ENCODE measurements at regions not wholly inside any gene's neighbourhood (a gene's known extent, or its start where the extent isn't known, plus 50 kb on each side); places are given as distances from the start of the nearest gene placed in this dataset.
"Not testable (repeated sequence)": the region's sequence is repeated elsewhere in the genome, so short reads cannot be mapped to it uniquely, and the experiment has no call there.

- no peak for DNase-seq (ENCODE audit: low spot score)
- intact Hi-C loops (cut with DNase I): no loop called here
Observed at GRCh38 chr4:57777876-57778275, 667.7 kb upstream of the IGFBP7 start.

GRCh38 chr4:57774681-57775080 is 664.5 kb upstream of the IGFBP7 start:
- intact Hi-C loops (cut with DNase I): no loop called here
- DNase-seq (ENCODE audit: low spot score): no peak

GRCh38 chr4:57774171-57774570 is 664.0 kb upstream of the IGFBP7 start:
- intact Hi-C loops (cut with DNase I): no loop called here

GRCh38 chr4:57766341-57766740 is 656.2 kb upstream of the IGFBP7 start:
- DNase-seq (ENCODE audit: low spot score): no peak
- intact Hi-C loops (cut with DNase I): no loop called here

More at GRCh38 chr4:57774171-57774570, 664.0 kb upstream of the IGFBP7 start:
- DNase-seq (ENCODE audit: low spot score): no peak

- DNase-seq (ENCODE audit: low spot score): no peak
- intact Hi-C loops (cut with DNase I): no loop called here
Observed at GRCh38 chr4:57764856-57765255, 654.7 kb upstream of the IGFBP7 start.

GRCh38 chr4:57763070-57763469 is 652.9 kb upstream of the IGFBP7 start:
- intact Hi-C loops (cut with DNase I): no loop called here
- no peak for DNase-seq (ENCODE audit: low spot score)

GRCh38 chr4:57740625-57741190 is 630.5 kb upstream of the IGFBP7 start:
- DNase-seq (ENCODE audit: low spot score): no peak
- intact Hi-C loops (cut with DNase I): no loop called here

- DNase-seq (ENCODE audit: low spot score): no peak
- intact Hi-C loops (cut with DNase I): loop anchor here (10.0 kb wide), 1 partner anchor 138 kb away; no protein-coding TSS in a partner anchor
Observed at GRCh38 chr4:57736781-57737180, 626.6 kb upstream of the IGFBP7 start.

GRCh38 chr4:57734104-57734670 is 624.0 kb upstream of the IGFBP7 start:
- DNase-seq (ENCODE audit: low spot score): no peak
- intact Hi-C loops (cut with DNase I): loop anchor here (10.0 kb wide), 1 partner anchor 141 kb away; no protein-coding TSS in a partner anchor

- intact Hi-C loops (cut with DNase I): loop anchor here (10.0 kb wide), 1 partner anchor 145 kb away; no protein-coding TSS in a partner anchor
- not testable (repeated sequence) for DNase-seq (ENCODE audit: low spot score)
Observed at GRCh38 chr4:57729775-57730570, 619.8 kb upstream of the IGFBP7 start.

- no peak for DNase-seq (ENCODE audit: low spot score)
- intact Hi-C loops (cut with DNase I): no loop called here
Observed at GRCh38 chr4:57726154-57726553, 616.0 kb upstream of the IGFBP7 start.

- intact Hi-C loops (cut with DNase I): no loop called here
- DNase-seq (ENCODE audit: low spot score): no peak
Observed at GRCh38 chr4:57719456-57719855, 609.3 kb upstream of the IGFBP7 start.

- intact Hi-C loops (cut with DNase I); DNase-seq (ENCODE audit: low spot score): not testable (repeated sequence)
Observed at GRCh38 chr4:57714313-57714712, 604.1 kb upstream of the IGFBP7 start.

GRCh38 chr4:57710053-57710452 is 599.9 kb upstream of the IGFBP7 start:
- intact Hi-C loops (cut with DNase I): no loop called here
- no peak for DNase-seq (ENCODE audit: low spot score)

- intact Hi-C loops (cut with DNase I): no loop called here
- no peak for DNase-seq (ENCODE audit: low spot score)
Observed at GRCh38 chr4:57691370-57691769, 581.2 kb upstream of the IGFBP7 start.

GRCh38 chr4:57689693-57690205 is 579.6 kb upstream of the IGFBP7 start:
- DNase-seq (ENCODE audit: low spot score): no peak
- intact Hi-C loops (cut with DNase I): no loop called here

- intact Hi-C loops (cut with DNase I): no loop called here
- DNase-seq (ENCODE audit: low spot score): no peak
Observed at GRCh38 chr4:57682275-57682674, 572.1 kb upstream of the IGFBP7 start.

- intact Hi-C loops (cut with DNase I): no loop called here
- DNase-seq (ENCODE audit: low spot score): no peak
Observed at GRCh38 chr4:57679969-57680368, 569.8 kb upstream of the IGFBP7 start.

GRCh38 chr4:57676394-57676793 is 566.2 kb upstream of the IGFBP7 start:
- intact Hi-C loops (cut with DNase I): no loop called here

GRCh38 chr4:57672846-57673433 is 562.8 kb upstream of the IGFBP7 start:
- intact Hi-C loops (cut with DNase I): no loop called here
- DNase-seq (ENCODE audit: low spot score): no peak

More at GRCh38 chr4:57676394-57676793, 566.2 kb upstream of the IGFBP7 start:
- no peak for DNase-seq (ENCODE audit: low spot score)

All from cardiac septum (tissue), 1 donor.